ENCODE measurements at regions not wholly inside any gene's neighbourhood (a gene's known extent, or its start where the extent isn't known, plus 50 kb on each side); places are given as distances from the start of the nearest gene placed in this dataset.
"Not testable (repeated sequence)": the region's sequence is repeated elsewhere in the genome, so short reads cannot be mapped to it uniquely, and the experiment has no call there.

DNA sequence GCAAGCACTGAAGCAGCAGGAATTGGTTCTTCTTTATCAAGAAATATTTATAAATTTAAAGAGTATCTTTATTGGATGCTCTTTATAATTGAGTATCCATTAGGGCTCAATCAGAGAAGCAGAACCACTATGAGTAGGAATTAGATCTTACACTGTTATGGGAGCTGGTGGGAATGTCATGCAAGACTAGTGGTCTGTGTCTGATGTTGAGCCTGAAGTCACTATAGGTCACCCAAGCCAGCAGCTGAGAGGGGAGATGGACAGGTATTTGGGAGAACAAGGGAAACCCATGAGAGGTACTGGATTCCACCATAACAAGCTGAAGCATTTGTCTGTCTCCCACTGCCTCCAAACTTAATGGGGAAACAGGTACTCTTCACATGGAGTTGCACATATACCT lies 283.7 kb upstream of the BOD1L1 start:
- Mint-ChIP-seq H3K27ac (no peak overlapping the region), H3K27me3 (no peaks in the 10 kb centered on the region), H3K4me3 (no peak overlapping the region), H3K9me3 (no peaks in the 10 kb centered on the region), H3K4me1 (ENCODE audit: low read depth) (no peaks in the 10 kb centered on the region), H3K36me3 (ENCODE audit: low read depth) (no peaks in the 10 kb centered on the region)

DNA sequence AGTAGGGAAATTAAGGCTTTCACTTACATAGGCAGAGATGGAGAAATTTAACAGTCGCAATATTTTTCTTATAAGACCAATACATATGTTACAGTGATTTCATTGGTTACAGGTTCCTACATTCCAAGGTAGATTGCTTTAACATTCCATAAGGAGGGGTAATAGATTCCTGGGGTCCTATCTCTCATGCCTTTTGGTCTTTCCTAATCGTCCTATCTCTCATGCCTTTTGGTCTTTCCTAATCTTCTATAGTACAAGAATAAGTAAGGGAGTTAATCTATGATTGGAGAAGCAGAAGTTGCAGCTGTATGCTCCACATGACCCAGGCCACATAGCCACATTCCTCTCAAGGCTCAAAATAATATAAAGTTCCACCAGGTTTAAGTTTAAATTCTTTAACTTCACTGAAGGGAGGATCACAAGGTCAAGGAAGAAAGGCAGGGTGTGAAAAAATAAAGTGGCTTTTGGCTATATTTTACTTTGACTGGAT lies 285.0 kb upstream of the BOD1L1 start:
- no peak overlapping the region for H3K27ac Mint-ChIP-seq
- H3K27me3 Mint-ChIP-seq, result no peaks in the 10 kb centered on the region
- H3K4me3 Mint-ChIP-seq, result no peak overlapping the region
- H3K4me1 Mint-ChIP-seq (ENCODE audit: low read depth), result no peaks in the 10 kb centered on the region
- no peaks in the 10 kb centered on the region for H3K36me3 Mint-ChIP-seq (ENCODE audit: low read depth)
- no peaks in the 10 kb centered on the region for H3K9me3 Mint-ChIP-seq

DNA sequence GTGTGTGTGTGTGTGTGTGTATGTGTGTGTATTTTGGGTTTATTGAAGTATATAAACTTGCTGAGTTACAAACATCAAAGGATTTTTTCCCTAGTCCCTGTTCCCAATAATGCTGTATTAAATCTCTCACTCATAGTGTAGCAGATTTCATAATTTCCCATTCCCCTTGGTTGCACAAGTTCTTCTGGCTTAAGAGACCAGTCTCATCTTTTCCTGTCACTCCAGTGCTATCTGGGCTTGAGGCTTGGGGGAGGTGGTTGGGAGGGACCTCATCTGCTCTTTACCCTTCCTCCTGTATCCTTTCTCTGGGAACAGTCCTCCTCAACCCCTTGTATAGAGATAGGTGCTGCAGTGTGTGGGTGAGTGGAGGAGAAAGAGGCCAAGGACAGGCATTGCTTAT lies 285.4 kb upstream of the BOD1L1 start:
- H3K27me3 Mint-ChIP-seq, result no peaks in the 10 kb centered on the region
- no peak overlapping the region for H3K27ac Mint-ChIP-seq
- no peaks in the 10 kb centered on the region for H3K36me3 Mint-ChIP-seq (ENCODE audit: low read depth)
- no peak overlapping the region for H3K4me3 Mint-ChIP-seq
- no peaks in the 10 kb centered on the region for H3K9me3 Mint-ChIP-seq
- H3K4me1 Mint-ChIP-seq (ENCODE audit: low read depth), result no peaks in the 10 kb centered on the region

- Mint-ChIP-seq H3K36me3 (ENCODE audit: low read depth) (no peaks in the 10 kb centered on the region), H3K9me3 (no peaks in the 10 kb centered on the region), H3K27me3 (no peaks in the 10 kb centered on the region), H3K4me1 (ENCODE audit: low read depth) (no peaks in the 10 kb centered on the region), H3K4me3 (no peak overlapping the region), H3K27ac (no peak overlapping the region)
These were observed 289.5 kb upstream of the BOD1L1 start for GRCh38 chr4:13917015-13917414.

DNA sequence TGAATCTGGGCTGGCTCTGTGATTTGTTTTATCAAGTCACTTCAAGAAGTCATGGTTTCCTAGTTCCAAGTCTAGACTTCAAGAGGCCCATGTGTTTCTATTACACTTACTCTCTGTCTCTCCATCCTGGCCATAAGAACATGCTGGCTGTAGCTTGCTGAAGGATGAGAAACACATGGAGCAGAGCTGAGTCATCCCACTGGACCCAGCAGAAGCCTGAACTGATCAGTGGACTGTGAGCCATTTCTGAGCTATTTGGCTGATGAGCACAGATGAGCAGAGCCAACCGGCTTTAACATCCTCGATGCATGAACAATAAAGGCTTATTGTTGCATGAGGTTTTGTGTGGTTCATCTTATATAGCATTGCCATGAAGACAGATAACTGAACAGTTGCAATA lies 290.6 kb upstream of the BOD1L1 start:
- no peaks in the 10 kb centered on the region for H3K9me3 Mint-ChIP-seq
- no peak overlapping the region for H3K27ac Mint-ChIP-seq
- no peak overlapping the region for H3K4me3 Mint-ChIP-seq
- H3K4me1 Mint-ChIP-seq (ENCODE audit: low read depth), result no peaks in the 10 kb centered on the region
- H3K36me3 Mint-ChIP-seq (ENCODE audit: low read depth), result no peaks in the 10 kb centered on the region
- no peaks in the 10 kb centered on the region for H3K27me3 Mint-ChIP-seq

- Mint-ChIP-seq H3K9me3 (no peaks in the 10 kb centered on the region), H3K27me3 (peaks cover 2% of the 10 kb centered on the region), H3K4me3 (no peak overlapping the region), H3K27ac (no peak overlapping the region), H3K36me3 (ENCODE audit: low read depth) (no peaks in the 10 kb centered on the region), H3K4me1 (ENCODE audit: low read depth) (no peaks in the 10 kb centered on the region)
These were observed 291.5 kb upstream of the BOD1L1 start for GRCh38 chr4:13918991-13919441.

DNA sequence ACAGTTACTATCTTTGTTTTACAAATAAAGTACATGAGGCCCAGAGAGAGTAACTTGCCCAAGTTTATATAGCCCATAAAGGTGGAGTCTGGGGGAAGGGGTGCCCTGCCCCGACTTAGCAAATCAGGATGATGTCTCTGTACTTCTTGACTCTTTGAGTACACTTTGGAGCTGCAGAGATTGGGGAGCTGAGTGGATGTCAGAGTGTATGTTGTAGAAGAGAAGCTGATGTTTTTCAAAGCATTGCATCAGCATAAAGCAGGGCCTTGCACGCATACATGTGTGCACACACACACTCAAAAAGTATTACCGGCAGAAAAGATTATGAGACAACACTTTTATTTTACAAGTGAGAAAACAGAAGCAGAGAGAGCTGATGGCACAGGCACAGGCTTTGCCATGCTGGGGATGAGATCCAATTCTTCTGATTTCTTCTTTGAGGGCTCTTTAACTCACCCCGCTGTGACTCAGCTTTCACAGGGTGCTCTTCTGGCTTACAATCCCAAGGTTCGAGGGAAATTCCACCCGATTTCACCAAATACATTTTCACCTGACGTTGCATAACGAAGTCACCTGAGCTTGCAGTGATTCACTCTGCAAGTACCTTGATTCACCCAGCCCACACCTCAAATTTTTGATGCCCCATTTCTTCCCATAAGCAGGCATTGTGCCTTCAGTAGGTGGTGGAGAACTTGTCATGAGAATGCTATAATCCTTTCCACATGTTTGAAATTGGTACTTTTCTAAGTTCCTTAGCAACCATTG lies 292.8 kb upstream of the BOD1L1 start:
- H3K4me1 Mint-ChIP-seq (ENCODE audit: low read depth), result no peaks in the 10 kb centered on the region
- no peak overlapping the region for H3K4me3 Mint-ChIP-seq
- no peak overlapping the region for H3K27ac Mint-ChIP-seq
- peaks cover 4% of the 10 kb centered on the region for H3K27me3 Mint-ChIP-seq
- H3K36me3 Mint-ChIP-seq (ENCODE audit: low read depth), result no peaks in the 10 kb centered on the region
- H3K9me3 Mint-ChIP-seq, result peaks cover 5% of the 10 kb centered on the region

- H3K27me3 Mint-ChIP-seq, result peaks cover 4% of the 10 kb centered on the region
- no peaks in the 10 kb centered on the region for H3K36me3 Mint-ChIP-seq (ENCODE audit: low read depth)
- H3K9me3 Mint-ChIP-seq, result peaks cover 5% of the 10 kb centered on the region
These were observed 293.4 kb upstream of the BOD1L1 start for GRCh38 chr4:13920901-13921300.

GRCh38 chr4:13921805-13922204 lies 294.3 kb upstream of the BOD1L1 start:
- Mint-ChIP-seq H3K27ac (no peak overlapping the region), H3K4me1 (ENCODE audit: low read depth) (no peaks in the 10 kb centered on the region), H3K4me3 (no peak overlapping the region)

More at GRCh38 chr4:13920901-13921300, 293.4 kb upstream of the BOD1L1 start:
- Mint-ChIP-seq H3K4me3 (no peak overlapping the region), H3K4me1 (ENCODE audit: low read depth) (no peaks in the 10 kb centered on the region), H3K27ac (no peak overlapping the region)

DNA sequence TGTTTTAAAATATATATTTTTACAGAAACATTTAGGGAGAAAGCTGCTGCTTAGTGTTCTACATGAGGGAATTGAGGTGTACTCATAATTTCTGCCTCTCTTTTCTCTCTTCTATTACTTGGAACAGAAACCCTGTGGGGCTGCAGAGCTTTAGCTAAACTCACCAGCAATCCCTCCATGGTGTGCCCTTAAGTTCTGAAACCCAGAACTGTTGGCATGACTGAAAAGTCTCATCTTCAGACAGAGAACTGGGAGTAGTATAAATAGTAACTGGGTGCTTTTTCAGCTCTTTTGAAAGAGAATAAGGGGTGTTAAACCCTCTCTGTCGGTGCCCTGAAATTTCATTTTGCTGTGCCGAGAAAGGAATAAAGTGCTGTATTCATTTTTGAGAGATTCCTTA lies 294.9 kb upstream of the BOD1L1 start:
- Mint-ChIP-seq H3K27me3 (peaks cover 4% of the 10 kb centered on the region), H3K4me1 (ENCODE audit: low read depth) (no peaks in the 10 kb centered on the region), H3K4me3 (no peak overlapping the region), H3K36me3 (ENCODE audit: low read depth) (no peaks in the 10 kb centered on the region), H3K9me3 (peaks cover 5% of the 10 kb centered on the region), H3K27ac (no peak overlapping the region)

More at GRCh38 chr4:13921805-13922204, 294.3 kb upstream of the BOD1L1 start:
- peaks cover 4% of the 10 kb centered on the region for H3K27me3 Mint-ChIP-seq
- no peaks in the 10 kb centered on the region for H3K36me3 Mint-ChIP-seq (ENCODE audit: low read depth)
- H3K9me3 Mint-ChIP-seq, result peaks cover 5% of the 10 kb centered on the region

- H3K27ac Mint-ChIP-seq, result no peak overlapping the region
- peaks cover 5% of the 10 kb centered on the region for H3K9me3 Mint-ChIP-seq
- H3K4me1 Mint-ChIP-seq (ENCODE audit: low read depth), result no peaks in the 10 kb centered on the region
- H3K4me3 Mint-ChIP-seq, result no peak overlapping the region
- no peaks in the 10 kb centered on the region for H3K36me3 Mint-ChIP-seq (ENCODE audit: low read depth)
- peaks cover 4% of the 10 kb centered on the region for H3K27me3 Mint-ChIP-seq
These were observed 295.5 kb upstream of the BOD1L1 start for GRCh38 chr4:13922873-13923645.

- not testable (repeated sequence) for H3K4me3 Mint-ChIP-seq; H3K4me1 Mint-ChIP-seq (ENCODE audit: low read depth)
These were observed 297.4 kb upstream of the BOD1L1 start for GRCh38 chr4:13924900-13925299.

GRCh38 chr4:13928214-13928613 lies 300.7 kb upstream of the BOD1L1 start:
- Mint-ChIP-seq H3K36me3 (ENCODE audit: low read depth) (no peaks in the 10 kb centered on the region), H3K9me3 (peaks cover 5% of the 10 kb centered on the region), H3K27me3 (peaks cover 7% of the 10 kb centered on the region), H3K4me1 (ENCODE audit: low read depth) (no peaks in the 10 kb centered on the region), H3K27ac (no peak overlapping the region), H3K4me3 (no peak overlapping the region)

More at GRCh38 chr4:13924900-13925299, 297.4 kb upstream of the BOD1L1 start:
- H3K9me3 Mint-ChIP-seq; H3K27ac Mint-ChIP-seq; H3K27me3 Mint-ChIP-seq; H3K36me3 Mint-ChIP-seq (ENCODE audit: low read depth): not testable (repeated sequence)

DNA sequence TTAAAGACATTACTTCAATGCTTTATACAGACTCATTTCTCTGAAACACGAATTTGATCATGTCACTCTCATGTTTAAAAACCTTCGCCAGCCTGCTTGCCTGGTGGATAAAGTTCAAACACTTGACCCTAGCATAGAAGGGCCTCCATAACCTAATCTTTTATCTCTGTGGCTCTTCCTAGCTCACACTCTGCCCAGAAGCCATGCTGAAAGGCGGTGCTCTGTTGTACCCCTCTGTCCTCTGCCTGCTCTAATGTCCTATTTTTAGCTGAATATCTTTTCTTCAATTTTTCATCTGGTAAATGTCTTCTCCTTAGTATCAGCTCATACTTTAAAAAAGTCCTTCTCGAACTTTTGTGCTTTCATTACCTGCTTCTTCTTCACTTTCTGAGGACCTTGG lies 302.6 kb upstream of the BOD1L1 start:
- Mint-ChIP-seq H3K4me1 (ENCODE audit: low read depth) (no peaks in the 10 kb centered on the region), H3K4me3 (no peak overlapping the region), H3K9me3 (no peaks in the 10 kb centered on the region), H3K27me3 (peaks cover 4% of the 10 kb centered on the region), H3K36me3 (ENCODE audit: low read depth) (no peaks in the 10 kb centered on the region), H3K27ac (no peak overlapping the region)

DNA sequence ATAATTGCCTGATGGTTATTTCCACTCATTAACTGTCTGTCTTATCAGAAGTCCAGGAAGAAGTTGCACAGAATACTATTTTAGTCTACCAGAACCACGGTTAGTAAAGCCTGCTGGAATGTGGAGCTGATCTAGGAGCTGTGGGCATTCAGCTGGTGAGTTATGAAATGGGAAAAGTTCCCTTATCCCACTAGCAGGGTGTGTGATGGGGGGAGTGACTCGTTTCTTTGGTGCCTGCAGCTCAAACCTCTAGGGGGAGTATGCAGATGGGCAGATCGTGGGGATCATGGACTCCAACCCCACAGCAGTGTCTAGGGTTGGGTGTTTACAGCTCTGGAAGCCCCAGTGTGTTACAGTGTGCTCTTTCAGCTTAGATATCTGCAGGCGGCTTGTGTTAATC lies 305.7 kb upstream of the BOD1L1 start:
- Mint-ChIP-seq H3K4me3 (no peak overlapping the region), H3K9me3 (no peaks in the 10 kb centered on the region)

More for the DNA sequence above, 305.7 kb upstream of the BOD1L1 start:
- H3K27ac Mint-ChIP-seq, result no peak overlapping the region
- peaks cover 4% of the 10 kb centered on the region for H3K27me3 Mint-ChIP-seq
- H3K4me1 Mint-ChIP-seq (ENCODE audit: low read depth), result no peaks in the 10 kb centered on the region
- H3K36me3 Mint-ChIP-seq (ENCODE audit: low read depth), result no peaks in the 10 kb centered on the region

All from stimulated activated naive CD8-positive, alpha-beta T cell treated with anti-CD3 and anti-CD28 coated beads, Interleukin-15, Interleukin-2, amounts not matched to agents 100 ng/mL and 50 ng/mL, for 24 hours (primary cell).